OCI-LY7 (cell line): ENCODE measurements at regions not wholly inside any gene's neighbourhood (a gene's known extent, or its start where the extent isn't known, plus 50 kb on each side); places are given as distances from the start of the nearest gene placed in this dataset.

ENCODE experiments used
- CTCF ChIP-seq: fragments of 200-600 bp; sonication (generic); conservative IDR thresholded peaks from 2 replicates; pipeline ENCODE4 v1.5.1; 2014; ENCODE audit warnings: mild to moderate bottlenecking, antibody characterized with exemption, low read length, moderate library complexity, mixed read lengths
- EZH2phosphoT487 ChIP-seq: fragments of 200-600 bp; sonication (generic); IDR thresholded peaks from 2 replicates; pipeline ENCODE4 v1.6.1; 2018; ENCODE audit warnings: low read depth, borderline replicate concordance, mild to moderate bottlenecking, mixed run types, antibody characterized with exemption, low read length, moderate library complexity, mixed read lengths

- TF ChIP-seq CTCF (no peak), EZH2phosphoT487 (no peak)
Measured at GRCh38 chr6:91822581-91822980, 1235.7 kb upstream of the MAP3K7 start.
